Stimulated activated CD4-positive, alpha-beta T cell treated with anti-CD3 and anti-CD28 coated beads, Interleukin-15, amount 100 ng/mL, for 1 hour (primary cell): ENCODE measurements at regions not wholly inside any gene's neighbourhood (a gene's known extent, or its start where the extent isn't known, plus 50 kb on each side); places are given as distances from the start of the nearest gene placed in this dataset.

ENCODE experiments used
- DNase-seq, 2 donors: peaks; one replicate each; pipeline ENCODE4 v3.0.0-alpha.2; 2020; ENCODE audit warnings: low read depth in 1 of 2, low spot score in 1 of 2

DNA sequence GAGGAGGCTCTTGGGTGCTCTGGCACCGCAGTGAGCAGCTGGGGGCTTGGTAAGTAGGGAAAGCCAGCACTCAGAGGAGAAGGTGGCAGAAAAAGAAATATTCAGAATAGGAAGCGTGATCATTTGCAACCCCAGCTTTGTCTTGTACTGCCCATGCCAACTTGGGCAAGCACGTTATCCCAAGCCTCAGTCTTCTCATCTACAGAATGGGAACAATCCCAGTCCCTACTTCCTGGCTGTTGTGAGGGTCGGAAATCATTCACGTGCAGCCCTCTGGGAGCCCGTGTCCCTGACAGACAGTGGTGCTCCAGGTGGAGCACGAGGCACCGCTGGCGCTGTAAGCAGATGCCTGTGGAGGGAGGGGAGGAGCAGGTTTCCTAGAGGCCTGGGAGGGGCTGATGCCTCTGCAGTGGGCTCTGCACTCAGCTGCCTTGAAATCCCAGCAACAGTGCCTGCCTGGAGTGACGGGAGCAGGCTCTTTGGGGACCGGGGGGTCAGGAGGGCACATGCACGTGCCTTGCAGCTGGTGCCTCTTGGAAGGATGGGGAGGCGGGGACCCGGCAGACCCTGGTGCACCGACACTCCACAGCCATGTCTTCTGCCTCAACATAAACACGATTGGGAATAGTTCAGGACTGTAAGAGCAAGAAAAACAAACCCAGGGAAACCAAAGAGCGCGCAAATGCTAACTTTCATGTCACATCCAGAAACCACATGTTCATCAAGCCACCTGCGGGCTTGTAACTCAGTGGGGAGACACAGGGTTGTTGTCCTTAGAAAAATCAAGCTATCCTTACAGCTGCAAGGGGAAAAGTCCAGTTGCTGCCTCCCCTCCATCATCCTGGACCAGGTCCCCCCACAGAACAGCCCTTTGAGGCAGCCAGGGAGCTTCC is 86.5 kb upstream of the DIO3 start:
- DNase-seq: no peak

DNA sequence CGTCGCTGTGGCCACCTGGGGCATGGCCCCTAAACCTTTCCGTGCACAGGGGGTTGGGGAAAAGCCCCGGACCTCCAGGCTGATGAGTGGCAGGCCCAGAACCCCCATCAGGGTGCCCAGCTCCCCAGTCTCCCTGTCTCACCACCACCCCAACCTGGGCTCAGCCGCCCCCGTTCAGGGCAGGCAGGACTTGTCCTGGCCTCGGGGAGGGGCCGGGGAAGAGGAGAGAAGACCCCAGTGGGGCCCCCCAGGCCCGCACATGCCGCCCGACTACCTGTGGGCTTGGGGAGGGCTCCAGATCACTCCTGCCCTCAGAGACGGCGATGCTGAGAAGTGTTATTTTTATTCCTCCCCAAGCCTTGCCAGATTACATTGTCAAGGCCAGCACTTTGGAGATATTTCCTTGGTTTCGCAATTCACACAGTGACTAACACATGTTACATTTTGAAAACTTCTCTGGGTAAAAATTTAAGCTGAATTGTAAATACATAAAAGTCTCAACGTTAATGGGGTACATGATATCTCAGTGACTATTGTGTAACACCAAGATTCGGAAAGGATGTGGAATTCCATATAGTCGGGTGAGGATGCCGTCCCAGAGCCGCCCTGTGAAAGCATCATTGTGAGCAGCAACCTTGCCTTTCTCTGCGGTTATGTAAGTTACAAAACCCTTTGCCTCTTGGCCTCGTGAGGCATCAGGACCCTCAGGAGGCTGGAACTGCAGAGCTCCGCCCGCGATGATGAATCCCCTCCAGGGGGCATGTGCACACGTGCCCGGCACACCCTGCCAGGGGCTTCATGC is 85.6 kb upstream of the DIO3 start:
- no peak for DNase-seq

DNA sequence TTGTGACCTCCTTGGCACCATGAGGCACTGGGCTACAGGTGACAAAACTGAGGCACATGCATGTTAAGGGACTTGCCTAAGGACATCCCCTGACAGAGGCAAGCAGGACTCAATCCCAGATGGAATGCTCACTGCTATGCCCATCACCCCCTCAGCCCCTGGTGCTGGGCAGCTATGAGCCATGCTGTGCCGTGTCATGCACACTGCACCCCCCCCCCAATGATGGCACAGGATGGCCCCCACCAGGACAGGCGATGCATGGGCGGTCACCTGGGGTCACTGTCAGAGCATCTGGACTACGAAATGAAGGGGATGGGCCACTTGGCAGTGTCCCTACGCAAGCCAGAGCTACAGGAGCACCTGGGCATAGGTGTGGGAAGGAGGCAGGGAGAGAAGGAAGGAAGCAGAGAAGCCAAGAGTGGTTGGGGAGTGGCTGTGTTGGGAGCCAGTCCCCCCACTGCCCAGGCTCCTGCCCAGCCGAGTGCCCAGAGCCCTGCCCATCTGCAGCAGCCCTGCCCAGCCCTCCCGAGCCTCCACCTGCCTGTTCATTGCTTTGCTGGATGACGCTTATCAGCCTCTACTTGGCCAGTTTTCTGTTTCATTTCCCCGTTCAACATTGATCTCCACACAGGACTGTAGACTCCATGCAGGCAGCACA is 84.9 kb upstream of the DIO3 start:
- no peak for DNase-seq

DNA sequence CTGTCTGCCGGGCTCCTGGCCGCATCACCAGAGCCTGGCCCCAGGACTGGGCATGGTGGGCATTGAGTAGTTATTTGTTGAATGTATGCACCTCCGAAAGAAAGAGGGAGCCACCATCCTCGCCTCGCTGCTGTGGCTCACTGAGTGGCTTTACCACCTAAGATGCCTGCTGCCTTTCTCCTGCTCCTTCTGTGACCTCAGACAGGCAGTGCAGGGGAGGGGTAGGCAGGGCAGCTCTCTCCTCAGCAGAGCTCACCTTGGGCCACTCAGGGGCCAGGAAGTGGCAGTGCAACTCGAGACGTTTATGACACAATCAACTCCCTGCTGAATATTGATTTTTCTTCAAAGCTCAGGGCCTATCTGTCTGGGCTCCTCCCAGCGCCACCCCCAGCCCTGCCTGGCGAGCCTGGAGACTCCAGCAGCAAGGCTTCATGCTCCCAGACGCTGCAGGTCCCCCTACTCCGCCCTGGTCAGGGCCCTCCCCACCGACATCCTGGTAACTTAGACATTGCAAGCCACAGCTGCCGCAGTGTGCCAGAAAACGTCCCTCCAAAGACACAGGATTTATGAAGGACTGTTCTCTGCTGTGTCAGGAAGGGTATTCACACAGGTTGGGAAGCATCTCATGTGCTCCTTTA is 84.3 kb upstream of the DIO3 start:
- no peak for DNase-seq

DNA sequence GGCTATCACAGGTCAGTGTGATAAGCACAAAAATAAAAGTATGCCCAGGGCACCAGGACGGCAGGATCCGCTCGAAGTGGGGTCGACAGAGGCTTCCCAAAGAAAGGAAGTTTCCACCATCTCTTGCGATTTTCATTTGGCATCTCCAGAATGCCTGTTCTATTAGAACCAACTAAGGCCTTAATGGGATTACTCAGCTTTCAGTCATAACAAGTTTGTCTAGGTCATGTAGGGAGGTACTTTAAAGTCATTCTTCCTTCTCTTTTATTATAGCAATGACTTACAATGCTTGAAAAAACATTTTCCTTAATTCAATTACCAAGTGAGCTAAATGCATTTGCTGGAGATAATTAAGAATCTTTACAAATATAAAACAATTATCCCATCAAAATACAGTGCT is 83.6 kb upstream of the DIO3 start:
- no peak for DNase-seq

DNA sequence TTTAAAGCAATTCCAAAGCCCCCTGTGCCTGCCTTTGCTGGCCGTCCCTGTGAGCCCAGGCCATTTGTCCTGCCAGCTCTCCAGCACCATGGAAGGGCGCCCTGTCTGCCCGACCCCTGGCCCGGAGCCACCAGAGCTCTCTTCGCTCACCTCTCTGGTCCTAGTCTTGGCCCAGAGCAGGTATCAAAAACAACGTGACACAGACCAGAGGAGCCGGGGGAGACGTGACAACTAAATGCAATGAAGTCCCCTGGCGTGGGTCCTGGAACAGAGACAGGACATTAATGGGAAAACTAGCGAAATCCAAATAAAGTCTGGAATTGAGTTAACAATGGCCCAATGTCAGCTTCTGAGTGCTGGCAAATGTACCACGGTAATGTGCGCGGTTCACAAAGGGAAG is 83.2 kb upstream of the DIO3 start:
- no peak for DNase-seq

DNA sequence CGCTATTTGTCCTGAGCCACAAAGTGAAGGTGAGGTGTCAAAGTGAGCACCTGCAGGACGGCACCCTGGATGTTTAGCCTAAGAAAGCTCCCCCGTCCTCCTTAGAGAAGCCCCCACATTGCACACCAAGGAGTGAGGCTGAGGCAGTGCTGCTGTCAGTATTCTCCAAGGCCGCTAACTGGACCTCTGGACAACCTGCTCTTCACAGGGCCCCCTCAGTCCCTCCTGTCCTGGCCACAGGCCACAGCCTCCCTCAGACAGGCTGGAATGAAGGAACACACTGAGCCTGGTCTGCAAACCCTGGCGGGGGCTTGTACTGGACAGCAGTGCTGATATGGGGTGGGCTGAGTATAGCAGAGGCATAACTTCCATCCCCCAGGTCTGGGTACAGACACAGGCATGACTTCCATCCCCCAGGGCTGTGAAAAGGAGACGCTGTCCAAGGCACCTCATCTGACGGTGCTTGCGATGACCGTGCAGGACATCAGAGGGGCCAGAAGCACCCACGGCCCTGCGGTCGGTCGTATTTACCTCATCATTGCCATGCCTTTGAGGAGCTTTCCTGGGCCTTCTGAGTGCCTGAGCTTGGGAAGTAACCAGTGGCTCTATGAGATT is 82.4 kb upstream of the DIO3 start:
- no peak for DNase-seq

DNA sequence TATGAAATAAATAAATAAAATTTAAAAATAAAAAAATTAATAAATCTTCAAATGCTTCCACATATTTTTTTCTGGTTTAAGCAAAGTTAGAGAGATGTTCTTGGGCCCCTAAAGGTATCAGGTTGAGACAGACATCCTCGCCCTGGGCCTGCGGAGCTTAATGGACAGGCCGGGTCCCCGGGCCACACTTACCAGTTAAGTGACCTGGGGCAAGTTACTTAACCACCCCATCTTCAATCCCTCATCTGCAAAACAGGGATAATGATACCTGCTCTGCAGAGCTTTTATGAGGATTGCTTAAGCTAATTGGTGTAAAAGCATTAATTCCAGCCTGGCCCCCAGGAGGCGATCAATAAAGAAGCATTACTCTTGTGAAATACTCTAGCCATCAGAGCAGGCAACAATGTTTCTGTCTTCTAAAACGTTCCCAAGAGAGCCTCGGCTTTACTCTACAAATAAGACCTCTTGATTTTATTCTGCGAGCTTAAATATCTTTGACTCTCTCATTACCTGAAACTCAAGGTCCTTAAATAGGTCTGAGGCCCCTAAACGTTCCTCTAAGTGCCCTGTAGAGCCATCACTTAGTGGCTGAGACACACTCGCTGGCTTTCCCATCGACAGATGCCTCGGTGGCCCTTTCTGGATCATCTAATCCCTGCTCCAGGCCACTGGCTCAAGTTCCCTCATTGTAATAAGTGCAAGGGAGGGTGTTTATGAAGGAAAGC is 81.1 kb upstream of the DIO3 start:
- DNase-seq: no peak

DNA sequence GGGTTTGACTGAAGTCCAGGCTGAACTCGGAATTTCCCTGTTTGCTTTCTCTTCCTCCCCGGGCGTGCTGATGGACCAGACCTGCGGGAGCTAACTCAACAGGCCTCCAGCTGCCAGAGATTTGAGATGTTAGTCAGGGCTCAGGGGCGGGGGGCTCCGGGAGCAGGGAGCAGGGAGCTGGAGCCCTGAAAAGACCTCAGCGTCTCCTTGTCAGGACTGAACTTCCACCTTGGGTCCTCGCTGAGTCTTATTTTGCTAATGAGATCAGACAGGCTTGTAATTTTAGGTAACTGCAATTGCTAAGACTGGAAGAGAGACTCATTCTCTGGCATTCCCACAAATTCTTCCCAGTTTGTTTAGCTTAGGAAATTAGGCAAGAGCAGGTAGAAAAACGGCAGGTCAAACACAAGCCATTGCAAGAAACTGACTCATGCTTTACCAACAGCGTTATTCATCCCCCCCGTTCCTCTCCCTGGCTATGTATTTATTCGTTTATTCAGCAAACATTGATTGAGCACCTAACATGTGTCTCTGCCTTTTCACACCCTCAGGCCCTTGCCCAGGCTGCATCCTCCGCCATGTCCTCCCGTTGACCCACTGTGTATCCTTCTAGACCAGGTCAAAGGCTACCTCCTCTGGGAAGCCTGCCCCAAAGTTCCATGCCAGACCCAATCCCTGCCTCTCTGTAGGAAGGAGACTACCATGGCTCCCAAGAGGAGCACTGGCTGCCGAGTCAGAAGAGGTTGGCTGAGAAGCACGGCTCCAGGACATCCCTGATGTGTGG is 80.4 kb upstream of the DIO3 start:
- no peak for DNase-seq

DNA sequence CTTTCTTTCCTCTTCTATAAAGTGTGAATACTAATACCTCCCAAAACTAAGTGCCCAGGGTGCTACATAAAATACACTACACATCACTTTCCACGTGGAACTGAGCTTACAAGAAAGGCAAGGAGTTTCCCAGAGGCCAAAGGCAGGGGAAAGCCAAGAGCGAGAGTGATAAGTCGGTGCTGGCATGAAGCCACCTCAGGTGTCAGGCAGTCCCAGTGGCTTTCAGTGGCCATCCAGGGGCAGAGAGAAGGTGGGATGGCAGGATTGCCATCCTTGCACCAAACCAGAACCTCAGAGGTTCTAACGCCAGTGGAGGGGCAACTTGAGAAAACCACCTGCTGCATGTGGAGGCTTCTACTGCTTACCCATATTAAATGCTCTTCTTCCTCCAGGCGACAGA is 79.7 kb upstream of the DIO3 start:
- no peak for DNase-seq

DNA sequence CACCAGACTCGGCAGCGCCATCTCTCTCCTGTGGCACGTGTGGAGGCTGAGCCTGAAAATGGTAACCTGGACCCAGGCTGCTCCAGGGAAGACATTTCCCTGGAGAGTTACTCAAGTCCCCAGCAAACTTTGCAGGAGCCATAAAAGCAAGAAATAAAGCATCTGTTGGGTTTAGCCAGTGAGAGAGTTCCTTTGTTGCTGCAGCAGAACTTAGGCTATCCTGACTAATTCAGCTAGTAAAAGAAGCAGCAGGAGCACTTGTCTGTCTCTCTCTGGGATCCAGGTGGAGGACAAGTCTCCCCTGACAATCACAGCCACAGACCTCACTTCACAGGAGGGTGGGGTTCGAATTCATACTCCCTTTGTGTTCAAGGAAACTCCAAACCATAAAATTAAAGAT is 79.2 kb upstream of the DIO3 start:
- DNase-seq: no peak

DNA sequence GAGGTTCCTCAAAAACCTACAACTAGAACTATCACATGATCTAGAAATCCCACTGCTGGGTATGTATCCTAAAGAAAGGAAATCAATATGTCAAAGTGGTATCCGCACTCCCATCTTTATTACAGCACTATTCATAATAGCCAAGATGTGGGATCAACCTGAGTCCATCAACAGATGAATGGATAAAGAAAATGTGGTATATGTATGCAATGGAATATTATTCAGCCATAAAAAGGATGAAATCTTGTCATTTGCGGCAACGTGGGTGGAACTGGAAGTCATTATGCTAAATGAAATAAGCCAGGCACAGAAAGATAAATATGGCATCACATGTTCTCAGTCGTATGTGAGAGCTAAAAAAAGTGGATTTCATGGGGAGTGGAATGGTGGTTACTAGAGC is 77.5 kb upstream of the DIO3 start:
- DNase-seq: no peak

DNA sequence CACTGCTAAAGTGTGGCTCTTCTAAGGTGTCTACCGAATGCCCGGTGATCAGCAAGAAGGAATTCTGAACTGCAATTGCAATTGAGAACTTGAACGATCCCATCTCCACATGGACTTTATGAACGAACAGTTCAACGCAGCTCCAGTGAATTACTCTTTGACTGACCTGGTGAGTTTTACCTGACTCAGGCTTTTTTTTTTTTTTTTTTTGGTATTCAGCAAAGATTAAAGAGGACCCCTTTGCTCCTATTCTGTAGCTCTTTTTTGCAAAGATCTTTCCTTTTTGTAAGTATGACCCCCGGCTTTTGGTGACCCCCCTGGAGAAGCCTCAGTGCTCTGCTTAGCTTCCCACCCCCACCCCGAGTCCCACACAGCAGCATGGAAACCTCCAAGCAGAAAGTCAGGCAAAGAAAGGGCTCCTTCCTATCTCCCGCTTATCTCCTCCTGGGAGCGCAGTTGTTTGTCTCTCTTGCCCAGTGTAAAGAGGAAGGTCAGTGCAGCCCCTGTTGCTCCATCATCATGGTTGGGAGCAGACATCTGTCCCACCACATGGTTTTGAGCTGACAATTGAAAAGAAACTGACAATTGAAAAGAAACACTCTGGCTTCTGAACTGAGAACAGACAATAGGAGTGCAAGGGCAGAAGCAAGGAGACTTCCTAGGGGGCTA is 72.1 kb upstream of the DIO3 start:
- DNase-seq: no peak

DNA sequence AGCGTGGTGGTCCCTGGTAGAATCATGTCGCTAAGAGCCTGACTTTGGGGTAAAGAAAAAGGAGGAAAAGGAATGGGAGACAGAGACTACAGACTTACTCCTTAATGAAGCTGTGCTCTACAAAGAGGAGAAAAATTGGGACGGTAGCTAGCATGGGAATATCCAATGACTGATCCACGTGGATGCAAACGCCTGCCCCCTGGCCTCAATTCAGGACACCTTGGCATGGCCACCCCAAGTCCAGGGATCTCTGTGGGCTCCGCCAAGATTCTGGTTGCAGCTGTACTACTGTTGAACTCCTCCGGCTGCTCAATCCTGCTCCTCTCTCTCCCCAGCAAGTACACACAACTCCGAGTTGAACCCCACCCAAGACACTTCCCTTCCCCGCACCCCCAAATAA is 70.5 kb upstream of the DIO3 start:
- no peak for DNase-seq

DNA sequence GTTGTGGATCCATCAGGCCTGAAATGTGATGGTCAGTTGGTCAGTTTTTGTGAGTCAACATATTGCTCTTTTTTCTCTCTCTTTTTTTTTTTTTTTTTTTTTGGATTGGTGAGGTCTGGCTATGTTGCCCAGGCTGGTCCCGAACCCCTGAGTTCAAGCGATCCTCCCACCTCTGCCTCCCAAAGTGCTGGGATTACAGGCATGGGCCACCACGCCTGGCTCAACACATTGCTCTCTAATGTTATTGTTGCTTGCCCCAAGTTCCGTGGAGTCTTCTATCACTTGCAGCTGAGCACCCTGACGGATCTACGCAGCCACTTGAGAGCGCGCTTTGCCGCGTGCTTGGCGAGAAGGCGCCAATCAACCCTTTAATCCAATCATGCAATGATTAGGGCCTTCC is 69.5 kb upstream of the DIO3 start:
- no peak for DNase-seq

DNA sequence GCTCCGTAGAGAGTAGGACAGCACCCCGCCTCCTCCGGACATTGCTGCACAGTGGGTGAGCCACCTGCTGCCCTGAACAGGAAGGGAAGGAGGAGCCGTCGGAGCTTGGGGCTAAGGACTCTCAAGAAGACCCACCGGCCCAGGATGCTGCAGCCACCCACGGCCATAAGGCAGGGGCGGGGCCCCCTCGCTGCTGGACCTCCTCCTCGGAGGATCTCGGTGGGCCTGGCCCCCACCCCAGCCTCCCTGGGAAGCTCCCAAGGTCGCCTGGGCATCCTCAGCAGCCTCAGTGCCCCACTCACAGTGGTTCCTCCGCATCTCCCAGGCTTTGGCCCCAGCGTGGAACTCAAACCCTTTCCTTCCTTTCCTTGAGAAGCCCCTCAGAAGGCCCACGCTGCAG is 68.6 kb upstream of the DIO3 start:
- no peak for DNase-seq

DNA sequence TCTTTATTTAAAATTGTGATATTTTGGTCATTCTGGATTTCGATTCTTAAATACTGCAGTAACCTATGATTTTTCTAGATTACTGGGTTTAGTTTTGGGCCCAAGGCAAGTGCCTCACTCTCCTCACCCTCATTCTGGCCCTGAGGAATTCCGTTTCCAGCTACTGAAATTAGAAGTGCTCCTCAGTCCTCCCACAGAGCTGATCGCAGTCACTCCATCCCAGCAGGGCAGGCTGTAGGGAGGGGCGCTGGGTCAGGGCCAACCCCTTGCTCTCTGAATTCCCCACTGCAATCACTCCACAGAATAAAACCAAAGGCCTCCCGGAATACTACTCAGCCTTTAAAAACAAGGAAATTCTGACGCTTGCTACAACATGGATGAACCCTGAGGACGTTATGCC is 66.5 kb upstream of the DIO3 start:
- no peak for DNase-seq

DNA sequence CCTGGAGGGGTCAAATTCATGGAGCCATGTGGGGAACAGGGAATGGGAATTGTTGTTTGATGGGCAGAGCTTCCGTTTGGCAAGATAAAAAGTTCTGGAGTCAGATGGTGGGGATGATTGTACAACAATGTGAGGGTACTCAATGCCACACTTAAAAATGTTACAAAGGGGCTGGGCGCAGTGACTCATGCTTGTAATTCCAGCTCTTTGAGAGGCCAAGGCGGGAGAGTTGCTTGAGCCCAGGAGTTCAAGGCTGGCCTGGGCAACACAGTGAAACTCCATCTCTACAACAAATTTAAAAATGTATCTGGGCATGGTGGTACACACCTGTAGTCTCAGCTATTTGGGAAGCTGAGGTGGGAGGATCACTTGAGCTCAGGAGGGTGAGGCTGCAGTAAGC is 66.0 kb upstream of the DIO3 start:
- DNase-seq: no peak
